Glutamatergic neuron (in vitro differentiated cells): ENCODE measurements at regions not wholly inside any gene's neighbourhood (a gene's known extent, or its start where the extent isn't known, plus 50 kb on each side); places are given as distances from the start of the nearest gene placed in this dataset.

ENCODE experiments used
- DNase-seq: peaks from one replicate; pipeline ENCODE4 v3.0.0; 2022
- H3K27ac Mint-ChIP-seq: one replicate; pipeline ENCODE4 v1.8.0; 2020; ENCODE audit warnings: mild to moderate bottlenecking, mixed read lengths, inconsistent platforms; ENCODE audit not compliant: unreplicated experiment
- H3K27me3 Mint-ChIP-seq: one replicate; pipeline ENCODE4 v1.8.0; 2020; ENCODE audit warnings: mild to moderate bottlenecking, moderate library complexity, mixed read lengths, inconsistent platforms; ENCODE audit not compliant: unreplicated experiment
- H3K36me3 Mint-ChIP-seq: one replicate; pipeline ENCODE4 v1.8.0; 2020; ENCODE audit warnings: mild to moderate bottlenecking, mixed read lengths, inconsistent platforms; ENCODE audit not compliant: unreplicated experiment
- H3K4me1 Mint-ChIP-seq: one replicate; pipeline ENCODE4 v1.8.0; 2020; ENCODE audit warnings: mild to moderate bottlenecking, low read depth, mixed read lengths, inconsistent platforms; ENCODE audit not compliant: unreplicated experiment
- H3K4me3 Mint-ChIP-seq: one replicate; pipeline ENCODE4 v1.8.0; 2020; ENCODE audit warnings: mild to moderate bottlenecking, mixed read lengths, inconsistent platforms; ENCODE audit not compliant: unreplicated experiment
- H3K9me3 Mint-ChIP-seq: one replicate; pipeline ENCODE4 v1.8.0; 2020; ENCODE audit warnings: mild to moderate bottlenecking, moderate library complexity, mixed read lengths, inconsistent platforms; ENCODE audit not compliant: unreplicated experiment
- TF ChIP-seq, protein P1 (sequence below): fragments of 200-600 bp; sonication (generic); IDR thresholded peaks from one replicate; pipeline ENCODE4 v1.5.0; 2021; ENCODE audit not compliant: partially characterized antibody, unreplicated experiment

DNA sequence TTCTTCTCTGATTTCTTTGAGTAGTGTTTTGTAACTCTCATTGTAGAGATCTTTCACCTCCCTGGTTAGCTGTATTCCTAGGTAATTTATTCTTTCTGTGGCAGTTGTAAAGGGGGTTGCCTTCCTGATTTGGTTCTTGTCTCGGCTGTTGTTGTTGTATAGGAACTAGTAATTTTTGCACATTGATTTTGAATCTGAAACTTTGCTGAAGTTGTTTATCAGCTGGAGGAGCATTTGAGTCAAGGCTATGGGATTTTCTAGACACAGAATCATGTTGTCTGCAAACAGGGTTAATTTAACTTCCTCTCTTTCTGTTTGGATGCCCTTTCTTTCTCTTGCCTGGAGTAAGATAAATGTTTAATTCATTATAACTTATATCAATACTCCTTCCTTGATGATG, 86.4 kb downstream of the OLIG3 start:
- Mint-ChIP-seq H3K36me3 (peaks cover 9% of the 10 kb centered on the region), H3K4me3 (no peak overlapping the region), H3K27ac (no peak overlapping the region), H3K4me1 (no peaks in the 10 kb centered on the region), H3K27me3 (no peaks in the 10 kb centered on the region), H3K9me3 (no peaks in the 10 kb centered on the region)
- no peak for DNase-seq
- TF ChIP-seq, protein P1, sequence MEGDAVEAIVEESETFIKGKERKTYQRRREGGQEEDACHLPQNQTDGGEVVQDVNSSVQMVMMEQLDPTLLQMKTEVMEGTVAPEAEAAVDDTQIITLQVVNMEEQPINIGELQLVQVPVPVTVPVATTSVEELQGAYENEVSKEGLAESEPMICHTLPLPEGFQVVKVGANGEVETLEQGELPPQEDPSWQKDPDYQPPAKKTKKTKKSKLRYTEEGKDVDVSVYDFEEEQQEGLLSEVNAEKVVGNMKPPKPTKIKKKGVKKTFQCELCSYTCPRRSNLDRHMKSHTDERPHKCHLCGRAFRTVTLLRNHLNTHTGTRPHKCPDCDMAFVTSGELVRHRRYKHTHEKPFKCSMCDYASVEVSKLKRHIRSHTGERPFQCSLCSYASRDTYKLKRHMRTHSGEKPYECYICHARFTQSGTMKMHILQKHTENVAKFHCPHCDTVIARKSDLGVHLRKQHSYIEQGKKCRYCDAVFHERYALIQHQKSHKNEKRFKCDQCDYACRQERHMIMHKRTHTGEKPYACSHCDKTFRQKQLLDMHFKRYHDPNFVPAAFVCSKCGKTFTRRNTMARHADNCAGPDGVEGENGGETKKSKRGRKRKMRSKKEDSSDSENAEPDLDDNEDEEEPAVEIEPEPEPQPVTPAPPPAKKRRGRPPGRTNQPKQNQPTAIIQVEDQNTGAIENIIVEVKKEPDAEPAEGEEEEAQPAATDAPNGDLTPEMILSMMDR, result no peak

DNA sequence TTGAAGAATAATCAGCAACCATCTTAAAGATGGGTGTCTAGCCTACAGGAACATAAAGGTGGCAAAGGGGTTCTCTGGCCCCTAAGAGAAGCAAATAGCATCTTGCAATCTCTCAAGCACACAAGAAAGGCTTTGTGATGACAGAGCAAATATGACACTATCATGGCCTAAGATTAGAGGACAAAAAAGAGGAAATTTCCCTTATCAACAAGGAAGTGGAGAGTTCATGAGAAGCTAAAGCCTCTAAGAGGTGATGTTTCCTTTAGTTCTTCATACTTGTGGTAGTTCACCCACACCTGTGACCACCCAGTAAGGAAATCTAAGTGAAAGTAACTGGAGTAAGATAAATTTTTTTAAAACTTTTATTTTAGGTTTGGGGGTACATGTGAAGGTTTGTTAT, 88.4 kb downstream of the OLIG3 start:
- Mint-ChIP-seq H3K27ac (no peak overlapping the region), H3K4me3 (no peak overlapping the region), H3K36me3 (peaks cover 9% of the 10 kb centered on the region), H3K4me1 (peaks cover 2% of the 10 kb centered on the region), H3K9me3 (no peaks in the 10 kb centered on the region), H3K27me3 (no peaks in the 10 kb centered on the region)
- DNase-seq, result no peak
- TF ChIP-seq, protein P1, result no peak

DNA sequence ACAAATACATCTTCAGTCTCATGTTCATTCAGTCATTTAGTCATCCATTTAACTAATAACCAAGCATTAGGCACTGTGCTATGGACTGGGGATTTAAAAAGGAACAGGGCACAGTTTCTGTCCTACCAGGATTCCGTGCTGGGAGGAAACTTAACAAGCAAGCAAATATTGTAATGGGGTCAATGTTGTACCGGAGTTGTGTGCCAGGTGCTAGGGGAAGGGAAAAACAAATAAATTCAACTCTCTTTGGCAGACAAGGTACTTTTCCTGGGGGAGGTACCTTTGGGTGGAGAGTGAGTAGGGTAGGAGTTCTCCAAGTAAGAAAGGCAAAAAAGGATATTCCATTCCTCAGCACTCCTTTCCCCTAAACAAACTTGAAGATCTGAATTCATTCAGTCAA, 90.3 kb downstream of the OLIG3 start:
- no peak for DNase-seq
- Mint-ChIP-seq H3K36me3 (peaks cover 9% of the 10 kb centered on the region), H3K9me3 (no peaks in the 10 kb centered on the region), H3K27me3 (no peaks in the 10 kb centered on the region), H3K27ac (no peak overlapping the region), H3K4me3 (no peak overlapping the region), H3K4me1 (peaks cover 17% of the 10 kb centered on the region)
- TF ChIP-seq, protein P1, result no peak

DNA sequence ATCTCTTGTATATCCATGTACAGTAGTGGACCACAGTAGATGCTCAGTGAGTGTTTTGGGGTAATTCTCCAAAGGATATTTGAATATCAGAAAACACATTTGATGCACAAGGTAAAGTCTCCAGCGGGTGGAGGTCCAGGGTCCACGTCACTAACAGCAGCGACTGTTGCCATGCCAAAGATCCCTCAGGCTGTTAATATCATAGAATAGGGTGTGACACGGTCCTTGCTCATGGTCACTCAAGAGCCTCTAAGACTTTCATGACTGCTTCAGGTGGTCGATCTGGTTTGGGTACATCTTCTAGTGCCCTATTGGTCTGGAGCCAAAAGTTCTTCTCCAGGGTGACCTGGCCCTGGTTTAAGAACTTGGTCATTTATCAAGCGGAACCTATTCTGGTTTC, 90.8 kb downstream of the OLIG3 start:
- no peak overlapping the region for H3K27ac Mint-ChIP-seq
- H3K9me3 Mint-ChIP-seq, result no peaks in the 10 kb centered on the region
- TF ChIP-seq, protein P1, result no peak
- H3K4me1 Mint-ChIP-seq, result peaks cover 17% of the 10 kb centered on the region
- no peak overlapping the region for H3K4me3 Mint-ChIP-seq
- DNase-seq, result no peak
- H3K27me3 Mint-ChIP-seq, result no peaks in the 10 kb centered on the region
- H3K36me3 Mint-ChIP-seq, result peaks cover 9% of the 10 kb centered on the region

DNA sequence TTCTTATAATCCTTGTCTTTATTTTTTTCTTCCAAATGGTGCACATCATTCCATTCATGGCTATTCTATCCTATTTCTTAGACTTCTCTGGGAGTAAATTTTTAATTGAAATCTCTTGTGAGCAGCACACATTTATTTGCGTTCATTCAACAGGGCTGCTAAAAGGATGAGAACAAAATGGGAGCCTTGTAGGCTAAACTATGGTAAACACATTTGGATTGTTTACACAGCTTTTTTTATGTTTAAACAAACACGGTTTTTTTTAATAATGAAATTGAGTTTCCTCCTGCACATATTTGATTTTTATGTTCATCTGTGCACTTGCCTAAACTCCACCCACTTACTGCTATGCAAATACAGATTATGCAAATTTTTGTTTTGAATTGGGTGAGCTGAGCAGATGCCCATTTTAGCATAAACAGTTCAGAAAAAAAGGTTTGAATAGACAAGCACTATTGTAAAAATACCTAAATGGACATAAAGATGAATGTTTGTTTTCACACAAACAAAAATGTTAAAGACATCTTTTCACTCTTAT, 92.0 kb downstream of the OLIG3 start:
- Mint-ChIP-seq H3K4me3 (no peak overlapping the region), H3K4me1 (peaks cover 21% of the 10 kb centered on the region), H3K36me3 (peaks cover 7% of the 10 kb centered on the region), H3K27ac (no peak overlapping the region), H3K27me3 (no peaks in the 10 kb centered on the region), H3K9me3 (peaks cover 2% of the 10 kb centered on the region)
- TF ChIP-seq, protein P1, result no peak
- DNase-seq, result no peak
